Lower leg skin (tissue), 3 donors: ENCODE measurements at regions not wholly inside any gene's neighbourhood (a gene's known extent, or its start where the extent isn't known, plus 50 kb on each side); places are given as distances from the start of the nearest gene placed in this dataset.

ENCODE experiments used
- POLR2A ChIP-seq, 2 donors: fragments of 450-650 bp; IDR thresholded peaks; one replicate each; pipeline ENCODE4 v1.6.1; 2016 to 2017; ENCODE audit warnings: antibody characterized with exemption in 2 of 2, mild to moderate bottlenecking in 1 of 2, moderate library complexity in 1 of 2
- TF ChIP-seq, protein P1 (sequence below), 3 donors: fragments of 450-650 bp; IDR thresholded peaks; one replicate each; pipeline ENCODE4 v1.5.1; 2016; ENCODE audit warnings: antibody characterized with exemption in 3 of 3, mild to moderate bottlenecking in 3 of 3, moderate library complexity in 2 of 3

DNA sequence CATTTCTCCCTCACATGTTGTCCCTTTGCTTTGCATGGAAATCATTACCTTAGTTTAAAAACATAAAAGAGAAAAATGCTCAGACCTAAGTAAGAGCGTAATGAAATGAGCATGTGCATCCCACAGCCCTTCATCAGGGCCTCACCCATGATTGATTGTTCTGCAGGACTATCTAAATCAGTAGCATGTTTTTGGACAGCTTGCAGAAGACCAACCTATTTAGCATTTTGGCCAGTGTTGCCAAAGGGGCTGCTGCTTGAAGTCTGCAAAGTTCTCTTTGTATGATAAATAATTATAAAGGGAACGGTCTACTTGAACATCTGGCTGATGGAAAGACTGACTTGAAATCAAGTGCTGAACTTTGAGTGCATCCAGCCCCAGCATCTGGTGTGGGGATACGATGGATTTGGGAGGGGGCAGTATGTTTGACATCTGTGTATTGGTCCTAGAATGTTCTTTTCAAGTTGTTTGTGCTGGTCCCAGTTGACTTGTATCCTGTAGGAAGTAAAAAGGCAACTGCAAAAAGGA, 76.1 kb upstream of the LIMCH1 start:
- no peak for TF ChIP-seq POLR2A (IDR thresholded peaks at IDR 0.05)
- TF ChIP-seq, protein P1, sequence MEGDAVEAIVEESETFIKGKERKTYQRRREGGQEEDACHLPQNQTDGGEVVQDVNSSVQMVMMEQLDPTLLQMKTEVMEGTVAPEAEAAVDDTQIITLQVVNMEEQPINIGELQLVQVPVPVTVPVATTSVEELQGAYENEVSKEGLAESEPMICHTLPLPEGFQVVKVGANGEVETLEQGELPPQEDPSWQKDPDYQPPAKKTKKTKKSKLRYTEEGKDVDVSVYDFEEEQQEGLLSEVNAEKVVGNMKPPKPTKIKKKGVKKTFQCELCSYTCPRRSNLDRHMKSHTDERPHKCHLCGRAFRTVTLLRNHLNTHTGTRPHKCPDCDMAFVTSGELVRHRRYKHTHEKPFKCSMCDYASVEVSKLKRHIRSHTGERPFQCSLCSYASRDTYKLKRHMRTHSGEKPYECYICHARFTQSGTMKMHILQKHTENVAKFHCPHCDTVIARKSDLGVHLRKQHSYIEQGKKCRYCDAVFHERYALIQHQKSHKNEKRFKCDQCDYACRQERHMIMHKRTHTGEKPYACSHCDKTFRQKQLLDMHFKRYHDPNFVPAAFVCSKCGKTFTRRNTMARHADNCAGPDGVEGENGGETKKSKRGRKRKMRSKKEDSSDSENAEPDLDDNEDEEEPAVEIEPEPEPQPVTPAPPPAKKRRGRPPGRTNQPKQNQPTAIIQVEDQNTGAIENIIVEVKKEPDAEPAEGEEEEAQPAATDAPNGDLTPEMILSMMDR (IDR thresholded peaks at IDR 0.05): no peak
